Myocyte (in vitro differentiated cells): ENCODE measurements at regions not wholly inside any gene's neighbourhood (a gene's known extent, or its start where the extent isn't known, plus 50 kb on each side); places are given as distances from the start of the nearest gene placed in this dataset.

ENCODE experiments used
- DNase-seq: peaks from one replicate; pipeline ENCODE4 v3.0.0-alpha.2; 2012; ENCODE audit warnings: low read depth

- peak; percentile 36 for DNase-seq
Observed at GRCh38 chr3:46114323-46114988, 87.2 kb upstream of the XCR1 start.

- no peak for DNase-seq
Observed at GRCh38 chr3:46113608-46114007, 86.3 kb upstream of the XCR1 start.

- peak; percentile 28 for DNase-seq
Observed at GRCh38 chr3:46112984-46113383, 85.7 kb upstream of the XCR1 start.

- peak; percentile 57 for DNase-seq
Observed at GRCh38 chr3:46112296-46112695, 85.0 kb upstream of the XCR1 start.

GRCh38 chr3:46110701-46111493 lies 83.6 kb upstream of the XCR1 start:
- peak; percentile 74 for DNase-seq

GRCh38 chr3:46107682-46108081 lies 80.4 kb upstream of the XCR1 start:
- DNase-seq, result no peak

- DNase-seq, result no peak
Observed at GRCh38 chr3:46105306-46105919, 78.1 kb upstream of the XCR1 start.

- no peak for DNase-seq
Observed at GRCh38 chr3:46104706-46105105, 77.4 kb upstream of the XCR1 start.

- no peak for DNase-seq
Observed at GRCh38 chr3:46102780-46103130, 75.5 kb upstream of the XCR1 start.

- DNase-seq, result no peak
Observed at GRCh38 chr3:46102059-46102779, 74.9 kb upstream of the XCR1 start.

GRCh38 chr3:46100812-46101211 lies 73.5 kb upstream of the XCR1 start:
- DNase-seq, result no peak

GRCh38 chr3:46098319-46098761 lies 71.1 kb upstream of the XCR1 start:
- DNase-seq, result no peak

- DNase-seq, result peak; percentile 67
Observed at GRCh38 chr3:46097691-46098241, 70.5 kb upstream of the XCR1 start.

- no peak for DNase-seq
Observed at GRCh38 chr3:46096781-46097180, 69.5 kb upstream of the XCR1 start.

GRCh38 chr3:46096336-46096735 lies 69.1 kb upstream of the XCR1 start:
- DNase-seq, result no peak

GRCh38 chr3:46095307-46095706 lies 68.0 kb upstream of the XCR1 start:
- no peak for DNase-seq

- DNase-seq, result no peak
Observed at GRCh38 chr3:46094506-46094905, 67.2 kb upstream of the XCR1 start.

- peak; percentile 40 for DNase-seq
Observed at GRCh38 chr3:46093966-46094365, 66.7 kb upstream of the XCR1 start.

- no peak for DNase-seq
Observed at GRCh38 chr3:46093327-46093942, 66.2 kb upstream of the XCR1 start.

GRCh38 chr3:46092702-46093080 lies 65.4 kb upstream of the XCR1 start:
- no peak for DNase-seq
